HG03196 (cell line): ENCODE measurements at regions not wholly inside any gene's neighbourhood (a gene's known extent, or its start where the extent isn't known, plus 50 kb on each side); places are given as distances from the start of the nearest gene placed in this dataset.
"Not testable (repeated sequence)": the region's sequence is repeated elsewhere in the genome, so short reads cannot be mapped to it uniquely, and the experiment has no call there.

Source experiments
- ATAC-seq: cut with Tn5 transposase; IDR thresholded peaks from one replicate; pipeline ENCODE4 v1.9.1; 2021; ENCODE audit not compliant: unreplicated experiment

GRCh38 chr16:52386694-52387093 lies 160.2 kb downstream of the TOX3 start:
- no peak for ATAC-seq

GRCh38 chr16:52384378-52384777 lies 162.6 kb downstream of the TOX3 start:
- no peak for ATAC-seq

- no peak for ATAC-seq
Measured at GRCh38 chr16:52383640-52384292, 163.2 kb downstream of the TOX3 start.

GRCh38 chr16:52383119-52383518 lies 163.8 kb downstream of the TOX3 start:
- no peak for ATAC-seq

- no peak for ATAC-seq
Measured at GRCh38 chr16:52379551-52379950, 167.4 kb downstream of the TOX3 start.

GRCh38 chr16:52376676-52377280 lies 170.2 kb downstream of the TOX3 start:
- ATAC-seq, result no peak

- no peak for ATAC-seq
Measured at GRCh38 chr16:52372313-52372712, 174.6 kb downstream of the TOX3 start.

- ATAC-seq, result no peak
Measured at GRCh38 chr16:52368859-52369258, 178.1 kb downstream of the TOX3 start.

- no peak for ATAC-seq
Measured at GRCh38 chr16:52367821-52368220, 179.1 kb downstream of the TOX3 start.

GRCh38 chr16:52366983-52367382 lies 180.0 kb downstream of the TOX3 start:
- no peak for ATAC-seq

GRCh38 chr16:52364500-52364899 lies 182.4 kb downstream of the TOX3 start:
- ATAC-seq, result no peak

GRCh38 chr16:52363082-52363481 lies 183.9 kb downstream of the TOX3 start:
- no peak for ATAC-seq

- ATAC-seq, result no peak
Measured at GRCh38 chr16:52357711-52358110, 189.2 kb downstream of the TOX3 start.

GRCh38 chr16:52353249-52353648 lies 193.7 kb downstream of the TOX3 start:
- ATAC-seq, result no peak

- no peak for ATAC-seq
Measured at GRCh38 chr16:52351451-52351850, 195.5 kb downstream of the TOX3 start.

- ATAC-seq, result no peak
Measured at GRCh38 chr16:52350031-52350642, 196.8 kb downstream of the TOX3 start.

- no peak for ATAC-seq
Measured at GRCh38 chr16:52346709-52347108, 200.2 kb downstream of the TOX3 start.

- ATAC-seq, result not testable (repeated sequence)
Measured at GRCh38 chr16:52333673-52334072, 213.3 kb downstream of the TOX3 start.

GRCh38 chr16:52320930-52321439 lies 226.0 kb downstream of the TOX3 start:
- no peak for ATAC-seq

- no peak for ATAC-seq
Measured at GRCh38 chr16:52318302-52319009, 228.5 kb downstream of the TOX3 start.

- ATAC-seq, result no peak
Measured at GRCh38 chr16:52316241-52316640, 230.7 kb downstream of the TOX3 start.

GRCh38 chr16:52312716-52313115 lies 234.2 kb downstream of the TOX3 start:
- no peak for ATAC-seq
